SU-DHL-6 (cell line): ENCODE measurements at regions not wholly inside any gene's neighbourhood (a gene's known extent, or its start where the extent isn't known, plus 50 kb on each side); places are given as distances from the start of the nearest gene placed in this dataset.

ENCODE experiments used
- H2AFZ ChIP-seq: fragments of 200-600 bp; sonication (generic); 2 replicates; pipeline ENCODE4 v1.6.1; 2014; ENCODE audit warnings: low read depth, mild to moderate bottlenecking, moderate library complexity, mixed read lengths, antibody characterized with exemption, low read length; ENCODE audit not compliant: severe bottlenecking
- H3F3A ChIP-seq: fragments of 200-600 bp; shearing (Covaris generic); 2 replicates; pipeline ENCODE4 v1.6.0; 2016; ENCODE audit warnings: antibody characterized with exemption, mild to moderate bottlenecking; ENCODE audit not compliant: insufficient read depth
- H3K27ac ChIP-seq: fragments of 200-600 bp; sonication (generic); 2 replicates; pipeline ENCODE4 v1.5.1; 2016; ENCODE audit warnings: low read depth, mild to moderate bottlenecking, low read length, moderate library complexity, mixed read lengths
- H3K27me3 ChIP-seq: fragments of 200-600 bp; sonication (generic), shearing (Covaris generic); 2 replicates; pipeline ENCODE4 v1.6.0; 2014; ENCODE audit warnings: mild to moderate bottlenecking, low read length
- H3K36me3 ChIP-seq: fragments of 200-600 bp; sonication (generic); 2 replicates; pipeline ENCODE4 v1.6.1; 2014; ENCODE audit warnings: mild to moderate bottlenecking, low read length, mixed read lengths
- H3K4me2 ChIP-seq: fragments of 300-600, 200-600 bp; shearing (Covaris generic), sonication (generic); 2 replicates; pipeline ENCODE4 v1.6.0; 2014; ENCODE audit warnings: low read length, low read depth, mild to moderate bottlenecking; ENCODE audit not compliant: poor library complexity, severe bottlenecking
- H3K4me3 ChIP-seq: fragments of 200-600 bp; sonication (generic); 2 replicates; pipeline ENCODE4 v1.5.1; 2014; ENCODE audit warnings: antibody characterized with exemption, low read length, mild to moderate bottlenecking, mixed read lengths; ENCODE audit not compliant: insufficient read depth, poor library complexity, severe bottlenecking
- H3K79me2 ChIP-seq: fragments of 200-600 bp; sonication (generic); 2 replicates; pipeline ENCODE4 v1.6.1; 2014; ENCODE audit warnings: mild to moderate bottlenecking, low read length, moderate library complexity; ENCODE audit not compliant: insufficient read depth
- H3K9ac ChIP-seq: fragments of 200-600 bp; sonication (generic); 2 replicates; pipeline ENCODE4 v1.7.0; 2014; ENCODE audit warnings: mild to moderate bottlenecking, low read length
- H3K9me2 ChIP-seq: fragments of 200-600 bp; sonication (generic); replicated peaks from 2 replicates; pipeline ENCODE4 v1.6.1; 2014; ENCODE audit warnings: low read length; ENCODE audit not compliant: insufficient read depth
- H3K9me3 ChIP-seq: fragments of 200-600 bp; sonication (generic); 2 replicates; pipeline ENCODE4 v1.6.1; 2014; ENCODE audit warnings: low read length, mixed read lengths; ENCODE audit not compliant: insufficient read depth
- H4K20me1 ChIP-seq: fragments of 200-600 bp; sonication (generic); 2 replicates; pipeline ENCODE4 v1.6.1; 2014; ENCODE audit warnings: low read depth, mild to moderate bottlenecking, antibody characterized with exemption, low read length, moderate library complexity, mixed read lengths
- CTCF ChIP-seq: fragments of 200-600 bp; sonication (generic); IDR thresholded peaks from one replicate; pipeline ENCODE4 v1.5.1; 2017; ENCODE audit warnings: antibody characterized with exemption, mild to moderate bottlenecking, low read length, moderate library complexity; ENCODE audit not compliant: insufficient read depth, poor library complexity, severe bottlenecking
- EZH2phosphoT487 ChIP-seq: fragments of 200-600 bp; sonication (generic), shearing (Covaris generic); conservative IDR thresholded peaks from 2 replicates; pipeline ENCODE4 v1.6.1; 2018; ENCODE audit warnings: mild to moderate bottlenecking, antibody characterized with exemption, low read length, moderate library complexity, mixed read lengths

GRCh38 chr17:27218041-27218440, 75.9 kb upstream of the WSB1 start:
- Histone ChIP-seq H3K9me2 (no peaks in the 10 kb centered on the region), H3F3A (peaks cover 34% of the 10 kb centered on the region), H3K36me3 (no peaks in the 10 kb centered on the region; the same call in 1 of the 2 replicates), H3K27me3 (no peaks in the 10 kb centered on the region), H3K4me2 (peak overlapping the region; percentile 37), H3K4me3 (peak overlapping the region; percentile 2), H2AFZ (peak overlapping the region; percentile 56), H4K20me1 (no peaks in the 10 kb centered on the region), H3K9ac (0 out of 2 replicates have a peak overlapping the region, but pooled peaks have one; percentile 2), H3K27ac (peak overlapping the region; percentile 85), H3K9me3 (peaks cover 18% of the 10 kb centered on the region), H3K79me2 (no peaks in the 10 kb centered on the region)
- TF ChIP-seq EZH2phosphoT487 = no peak
- no peak for TF ChIP-seq CTCF

GRCh38 chr17:27218719-27219488, 75.0 kb upstream of the WSB1 start:
- Histone ChIP-seq H3K9me3 (peaks cover 13% of the 10 kb centered on the region), H2AFZ (peak overlapping the region; percentile 56), H3K4me2 (peak overlapping the region; percentile 37), H3K36me3 (no peaks in the 10 kb centered on the region; the same call in 1 of the 2 replicates), H3K27me3 (no peaks in the 10 kb centered on the region), H3K79me2 (no peaks in the 10 kb centered on the region), H4K20me1 (no peaks in the 10 kb centered on the region), H3K4me3 (peak overlapping the region; percentile 2), H3F3A (peaks cover 34% of the 10 kb centered on the region), H3K9ac (0 out of 2 replicates have a peak overlapping the region, but pooled peaks have one; percentile 2), H3K27ac (peak overlapping the region; percentile 85), H3K9me2 (no peaks in the 10 kb centered on the region)
- TF ChIP-seq CTCF = no peak
- TF ChIP-seq EZH2phosphoT487 = no peak

GRCh38 chr17:27222515-27222914, 71.4 kb upstream of the WSB1 start:
- TF ChIP-seq CTCF = no peak
- no peak for TF ChIP-seq EZH2phosphoT487
- Histone ChIP-seq H3F3A (peaks cover 17% of the 10 kb centered on the region), H3K4me2 (no peak overlapping the region), H4K20me1 (no peaks in the 10 kb centered on the region), H3K27me3 (no peaks in the 10 kb centered on the region), H3K9me3 (no peaks in the 10 kb centered on the region), H3K27ac (no peak overlapping the region), H2AFZ (no peak overlapping the region), H3K36me3 (no peaks in the 10 kb centered on the region), H3K9me2 (no peaks in the 10 kb centered on the region), H3K4me3 (no peak overlapping the region), H3K9ac (no peak overlapping the region), H3K79me2 (no peaks in the 10 kb centered on the region)
